ENCODE measurements at regions not wholly inside any gene's neighbourhood (a gene's known extent, or its start where the extent isn't known, plus 50 kb on each side); places are given as distances from the start of the nearest gene placed in this dataset.

DNA sequence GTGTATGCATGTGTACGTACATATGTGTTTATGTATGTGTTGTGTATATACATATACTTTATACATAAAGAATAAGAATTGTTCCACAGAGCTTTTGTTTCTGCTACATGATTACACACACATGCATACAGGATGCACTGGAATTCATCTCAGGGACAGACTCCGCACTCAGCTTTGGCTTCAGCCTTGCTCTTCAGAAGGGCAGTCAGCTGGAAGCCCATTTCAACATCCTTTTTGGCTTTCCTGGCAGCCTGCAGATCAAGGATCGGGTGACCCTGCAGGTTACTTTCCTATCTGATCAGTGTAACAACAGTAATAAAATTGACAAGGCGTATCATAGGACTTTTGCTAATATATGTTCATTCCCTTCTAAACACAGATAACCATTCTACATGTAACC lies 144.1 kb upstream of the COPS8 start:
- TF ChIP-seq CTCF (conservative IDR thresholded peaks at IDR 0.05 in 1 of 2, IDR thresholded peaks at IDR 0.05 in 1 of 2; ENCODE audit: low read depth in 1 of 2, low read length in 2 of 2) (no peak), EZH2 (IDR thresholded peaks at IDR 0.05; ENCODE audit: low read length, missing control alignments) (no peak)

Measured in fibroblast of lung (primary cell).